ENCODE measurements at regions not wholly inside any gene's neighbourhood (a gene's known extent, or its start where the extent isn't known, plus 50 kb on each side); places are given as distances from the start of the nearest gene placed in this dataset.

DNA sequence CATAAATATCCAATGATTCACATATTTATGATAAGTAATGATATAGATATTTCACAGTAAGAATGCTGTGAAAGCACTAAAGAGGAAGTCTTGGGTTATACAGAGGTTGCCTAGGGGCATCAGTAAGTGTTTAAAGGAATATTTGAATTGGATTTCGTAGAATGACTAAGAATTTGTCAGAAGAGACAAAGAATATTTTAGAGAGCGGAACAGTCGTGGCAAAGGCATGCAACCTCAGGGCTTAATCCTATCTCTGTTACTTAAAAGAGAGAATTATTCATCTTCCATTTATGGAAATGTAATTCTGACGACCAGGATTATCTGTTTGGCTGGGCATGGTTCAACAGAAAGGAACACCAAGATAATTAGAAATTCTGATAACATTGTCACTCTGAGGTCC lies 171.9 kb upstream of the NR5A2 start:
- POLR2A ChIA-PET = no interaction called here
- DNase-seq (ENCODE audit: extremely low spot score) = no peak
- TF ChIP-seq, protein P1, sequence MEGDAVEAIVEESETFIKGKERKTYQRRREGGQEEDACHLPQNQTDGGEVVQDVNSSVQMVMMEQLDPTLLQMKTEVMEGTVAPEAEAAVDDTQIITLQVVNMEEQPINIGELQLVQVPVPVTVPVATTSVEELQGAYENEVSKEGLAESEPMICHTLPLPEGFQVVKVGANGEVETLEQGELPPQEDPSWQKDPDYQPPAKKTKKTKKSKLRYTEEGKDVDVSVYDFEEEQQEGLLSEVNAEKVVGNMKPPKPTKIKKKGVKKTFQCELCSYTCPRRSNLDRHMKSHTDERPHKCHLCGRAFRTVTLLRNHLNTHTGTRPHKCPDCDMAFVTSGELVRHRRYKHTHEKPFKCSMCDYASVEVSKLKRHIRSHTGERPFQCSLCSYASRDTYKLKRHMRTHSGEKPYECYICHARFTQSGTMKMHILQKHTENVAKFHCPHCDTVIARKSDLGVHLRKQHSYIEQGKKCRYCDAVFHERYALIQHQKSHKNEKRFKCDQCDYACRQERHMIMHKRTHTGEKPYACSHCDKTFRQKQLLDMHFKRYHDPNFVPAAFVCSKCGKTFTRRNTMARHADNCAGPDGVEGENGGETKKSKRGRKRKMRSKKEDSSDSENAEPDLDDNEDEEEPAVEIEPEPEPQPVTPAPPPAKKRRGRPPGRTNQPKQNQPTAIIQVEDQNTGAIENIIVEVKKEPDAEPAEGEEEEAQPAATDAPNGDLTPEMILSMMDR (IDR thresholded peaks at IDR 0.05; ENCODE audit: control extremely low read depth, extremely low read depth, low read depth, missing control alignments) = no peak
- CTCF ChIA-PET = no interaction called here

GRCh38 chr1:199856216-199856780 lies 171.2 kb upstream of the NR5A2 start:
- ChIA-PET CTCF (no interaction called here), POLR2A (no interaction called here)
- TF ChIP-seq, protein P1 (IDR thresholded peaks at IDR 0.05; ENCODE audit: control extremely low read depth, extremely low read depth, low read depth, missing control alignments) = no peak
- DNase-seq (ENCODE audit: extremely low spot score) = no peak

DNA sequence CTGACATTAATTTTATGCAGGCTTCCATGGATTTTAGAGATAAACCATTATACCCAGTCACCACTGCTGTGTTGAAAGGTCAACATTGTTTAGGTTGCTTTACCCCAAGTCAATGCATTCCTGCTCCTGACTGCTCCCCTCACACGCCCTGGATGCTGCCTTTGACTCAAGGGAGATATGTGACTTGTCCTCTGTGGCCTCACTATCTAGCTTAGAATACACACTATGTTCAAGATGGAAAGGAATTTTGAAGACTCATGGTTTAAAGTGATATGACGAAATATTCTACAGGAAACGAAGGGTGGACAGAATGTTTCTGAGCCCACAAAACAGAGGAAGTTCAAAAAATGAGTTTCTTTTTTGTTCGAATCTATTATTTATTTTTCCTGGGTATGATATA lies 170.4 kb upstream of the NR5A2 start:
- TF ChIP-seq, protein P1 (IDR thresholded peaks at IDR 0.05; ENCODE audit: control extremely low read depth, extremely low read depth, low read depth, missing control alignments) = no peak
- CTCF ChIA-PET = no interaction called here
- POLR2A ChIA-PET = no interaction called here
- no peak for DNase-seq (ENCODE audit: extremely low spot score)

DNA sequence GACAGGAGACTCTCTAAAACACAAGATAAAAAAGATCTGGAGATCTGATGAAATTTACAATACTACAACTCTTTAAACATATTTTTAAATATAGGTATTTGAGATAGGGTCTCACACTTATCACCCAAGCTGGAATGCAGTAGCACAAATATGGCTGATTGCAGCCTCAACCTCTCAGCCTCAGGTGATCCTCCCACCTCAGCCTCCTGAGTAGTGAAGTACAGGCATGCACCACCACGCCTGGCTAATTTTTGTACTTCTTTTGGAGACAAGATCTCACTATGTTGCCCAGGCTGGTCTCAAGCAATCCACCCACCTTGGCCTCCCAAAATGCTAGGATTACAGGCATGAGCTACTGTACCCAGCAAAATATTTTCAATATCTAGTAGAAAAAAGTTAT lies 170.0 kb upstream of the NR5A2 start:
- no peak for DNase-seq (ENCODE audit: extremely low spot score)
- ChIA-PET POLR2A (no interaction called here), CTCF (no interaction called here)
- TF ChIP-seq, protein P1 (IDR thresholded peaks at IDR 0.05; ENCODE audit: control extremely low read depth, extremely low read depth, low read depth, missing control alignments) = no peak

GRCh38 chr1:199858171-199858570 lies 169.3 kb upstream of the NR5A2 start:
- DNase-seq (ENCODE audit: extremely low spot score) = no peak
- TF ChIP-seq, protein P1 (IDR thresholded peaks at IDR 0.05; ENCODE audit: control extremely low read depth, extremely low read depth, low read depth, missing control alignments) = no peak
- CTCF ChIA-PET = no interaction called here
- POLR2A ChIA-PET = no interaction called here

- TF ChIP-seq, protein P1 (IDR thresholded peaks at IDR 0.05; ENCODE audit: control extremely low read depth, extremely low read depth, low read depth, missing control alignments) = no peak
- DNase-seq (ENCODE audit: extremely low spot score) = no peak
- CTCF ChIA-PET = no interaction called here
- POLR2A ChIA-PET = no interaction called here
Measured at GRCh38 chr1:199858856-199859255, 168.7 kb upstream of the NR5A2 start.

DNA sequence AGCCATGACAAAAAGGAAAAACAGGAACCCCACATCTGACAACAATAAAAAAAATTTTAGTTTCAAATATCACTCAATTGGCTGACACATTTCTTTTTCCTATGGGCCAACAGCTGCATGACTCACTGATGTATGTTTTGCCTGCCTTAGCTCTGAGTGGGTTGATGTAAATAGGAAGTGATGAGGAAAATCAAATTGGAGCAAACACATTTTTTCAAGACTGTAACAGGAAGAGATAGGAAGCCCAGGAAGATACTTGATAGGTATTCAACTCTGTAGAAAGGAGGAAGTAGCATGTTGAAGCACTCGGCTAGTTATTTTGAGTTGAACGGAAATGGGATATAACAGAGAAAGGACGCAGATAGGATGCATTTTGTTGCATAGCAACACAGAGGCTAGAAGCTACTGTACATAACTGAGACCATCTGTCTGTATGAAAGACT lies 168.0 kb upstream of the NR5A2 start:
- CTCF ChIA-PET = no interaction called here
- DNase-seq (ENCODE audit: extremely low spot score) = no peak
- POLR2A ChIA-PET = no interaction called here
- TF ChIP-seq, protein P1 (IDR thresholded peaks at IDR 0.05; ENCODE audit: control extremely low read depth, extremely low read depth, low read depth, missing control alignments) = no peak
